Ishikawa (cell line): ENCODE measurements at regions not wholly inside any gene's neighbourhood (a gene's known extent, or its start where the extent isn't known, plus 50 kb on each side); places are given as distances from the start of the nearest gene placed in this dataset.

Source experiments
- EGR1 ChIP-seq: IDR thresholded peaks from 2 replicates; pipeline ENCODE4 v1.6.1; 2012
- EP300 ChIP-seq: IDR thresholded peaks from 2 replicates; pipeline ENCODE4 v1.6.1; 2012; ENCODE audit warnings: borderline replicate concordance
- FOXM1 ChIP-seq: IDR thresholded peaks from 2 replicates; pipeline ENCODE4 v1.6.1; 2012; ENCODE audit warnings: low read depth, borderline replicate concordance
- MAX ChIP-seq: IDR thresholded peaks from 2 replicates; pipeline ENCODE4 v1.6.1; 2012
- NFIC ChIP-seq: IDR thresholded peaks from 2 replicates; pipeline ENCODE4 v1.6.1; 2012
- RAD21 ChIP-seq: IDR thresholded peaks from 2 replicates; pipeline ENCODE4 v1.6.1; 2012; ENCODE audit warnings: low read depth
- REST ChIP-seq: IDR thresholded peaks from 2 replicates; pipeline ENCODE4 v1.6.1; 2012; ENCODE audit warnings: low read depth, mild to moderate bottlenecking
- TEAD4 ChIP-seq: IDR thresholded peaks from 2 replicates; pipeline ENCODE4 v1.6.1; 2012
- USF1 ChIP-seq: IDR thresholded peaks from 2 replicates; pipeline ENCODE4 v1.6.1; 2012
- YY1 ChIP-seq: IDR thresholded peaks from 2 replicates; pipeline ENCODE4 v1.6.1; 2012; ENCODE audit warnings: low read depth
- ZBTB7A ChIP-seq: IDR thresholded peaks from 2 replicates; pipeline ENCODE4 v1.6.1; 2012; ENCODE audit warnings: low read depth

GRCh38 chr12:91922139-91922538 lies 223.5 kb downstream of the BTG1 start:
- TF ChIP-seq TEAD4 (no peak), EP300 (no peak), FOXM1 (no peak), MAX (no peak), REST (no peak), USF1 (no peak), ZBTB7A (no peak), RAD21 (no peak), EGR1 (no peak), YY1 (no peak), NFIC (no peak)
